GM10266 (cell line): ENCODE measurements at regions not wholly inside any gene's neighbourhood (a gene's known extent, or its start where the extent isn't known, plus 50 kb on each side); places are given as distances from the start of the nearest gene placed in this dataset.

ENCODE experiments used
- DNase-seq: peaks from one replicate; pipeline ENCODE4 v3.0.0; 2012; ENCODE audit errors: extremely low spot score
- TF ChIP-seq, protein P1 (sequence below): IDR thresholded peaks from 2 replicates; pipeline ENCODE4 v1.5.1; 2012; ENCODE audit warnings: mild to moderate bottlenecking, low read depth; ENCODE audit not compliant: control insufficient read depth, insufficient read depth; ENCODE audit errors: missing control alignments

DNA sequence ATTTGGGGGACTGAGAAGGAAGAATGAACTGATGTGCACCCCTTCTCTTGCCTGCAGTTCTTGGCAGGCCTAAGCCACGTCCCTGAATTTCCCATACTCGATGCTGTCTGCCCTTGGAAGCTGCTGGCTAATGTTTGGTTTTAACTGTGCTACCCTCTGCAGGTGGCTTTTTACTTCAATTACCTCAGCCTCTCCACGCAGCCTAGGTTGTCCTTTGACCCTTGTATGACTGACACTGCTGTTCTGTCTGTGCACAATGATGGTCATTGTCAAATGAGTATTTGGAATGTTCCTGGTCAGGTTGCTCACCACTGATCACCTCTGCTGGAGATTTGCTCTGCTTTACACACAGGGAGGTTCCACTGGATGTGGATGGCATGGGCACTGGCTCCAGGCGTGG is 137.1 kb downstream of the ZNF518B start:
- no peak for DNase-seq
- TF ChIP-seq, protein P1, sequence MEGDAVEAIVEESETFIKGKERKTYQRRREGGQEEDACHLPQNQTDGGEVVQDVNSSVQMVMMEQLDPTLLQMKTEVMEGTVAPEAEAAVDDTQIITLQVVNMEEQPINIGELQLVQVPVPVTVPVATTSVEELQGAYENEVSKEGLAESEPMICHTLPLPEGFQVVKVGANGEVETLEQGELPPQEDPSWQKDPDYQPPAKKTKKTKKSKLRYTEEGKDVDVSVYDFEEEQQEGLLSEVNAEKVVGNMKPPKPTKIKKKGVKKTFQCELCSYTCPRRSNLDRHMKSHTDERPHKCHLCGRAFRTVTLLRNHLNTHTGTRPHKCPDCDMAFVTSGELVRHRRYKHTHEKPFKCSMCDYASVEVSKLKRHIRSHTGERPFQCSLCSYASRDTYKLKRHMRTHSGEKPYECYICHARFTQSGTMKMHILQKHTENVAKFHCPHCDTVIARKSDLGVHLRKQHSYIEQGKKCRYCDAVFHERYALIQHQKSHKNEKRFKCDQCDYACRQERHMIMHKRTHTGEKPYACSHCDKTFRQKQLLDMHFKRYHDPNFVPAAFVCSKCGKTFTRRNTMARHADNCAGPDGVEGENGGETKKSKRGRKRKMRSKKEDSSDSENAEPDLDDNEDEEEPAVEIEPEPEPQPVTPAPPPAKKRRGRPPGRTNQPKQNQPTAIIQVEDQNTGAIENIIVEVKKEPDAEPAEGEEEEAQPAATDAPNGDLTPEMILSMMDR: no peak

DNA sequence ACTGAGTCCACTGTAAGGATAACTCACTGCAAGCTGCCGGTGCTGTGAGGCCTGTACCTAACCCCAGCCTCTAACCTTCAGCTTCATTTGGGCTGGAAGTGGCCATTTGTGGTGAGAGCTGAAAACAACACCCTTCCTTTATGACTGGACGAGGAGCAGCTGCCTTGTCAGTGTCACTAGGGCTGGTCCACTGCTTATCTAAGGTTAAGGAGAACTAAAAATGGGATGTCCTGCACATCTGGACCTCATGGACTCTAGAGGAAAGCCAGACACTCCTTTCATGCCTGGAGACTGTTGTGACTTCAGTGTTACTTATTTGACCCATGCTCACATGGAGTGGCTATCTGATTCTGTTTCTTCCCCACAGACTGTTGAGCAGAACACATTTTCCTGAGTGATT is 139.9 kb downstream of the ZNF518B start:
- TF ChIP-seq, protein P1: no peak
- no peak for DNase-seq

DNA sequence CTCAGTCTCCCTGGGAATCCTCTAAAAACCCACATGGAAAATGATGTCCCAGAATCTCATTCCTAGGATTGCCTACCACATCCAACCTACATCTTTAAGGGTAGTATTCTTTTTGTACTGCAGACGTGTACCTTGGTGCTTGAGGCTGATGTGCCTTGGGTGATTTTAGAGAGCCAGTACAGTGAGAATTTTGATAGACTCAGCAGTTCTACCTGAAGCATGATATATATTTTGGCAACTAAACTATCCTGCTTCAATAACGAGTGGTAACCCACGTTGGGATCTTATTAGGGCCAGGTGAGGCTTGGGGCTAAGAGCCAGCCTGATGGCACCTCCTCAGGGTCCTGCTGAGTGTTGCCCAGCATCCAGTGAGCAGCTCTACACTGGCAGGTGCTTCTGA is 140.4 kb downstream of the ZNF518B start:
- no peak for DNase-seq
- TF ChIP-seq, protein P1: no peak

DNA sequence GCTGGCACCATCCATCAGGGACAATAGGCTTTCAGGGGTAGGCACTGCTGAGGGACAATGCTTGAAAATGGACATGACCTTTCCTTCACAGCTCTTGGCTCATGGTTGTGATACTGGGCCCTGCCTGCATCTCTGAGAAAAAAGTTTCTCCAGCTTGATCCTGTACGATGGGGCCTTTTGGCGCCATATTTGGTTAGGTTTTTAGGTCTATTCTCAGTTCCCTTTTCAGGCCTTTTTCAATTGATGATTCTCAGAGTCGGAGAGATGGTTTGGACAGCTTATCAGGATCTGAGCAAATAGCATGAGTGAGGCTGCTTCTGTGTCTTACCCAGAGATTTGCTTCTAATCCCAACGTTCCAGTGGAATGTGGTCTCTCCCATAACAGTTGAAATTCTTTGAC is 141.6 kb downstream of the ZNF518B start:
- TF ChIP-seq, protein P1: no peak
- no peak for DNase-seq

DNA sequence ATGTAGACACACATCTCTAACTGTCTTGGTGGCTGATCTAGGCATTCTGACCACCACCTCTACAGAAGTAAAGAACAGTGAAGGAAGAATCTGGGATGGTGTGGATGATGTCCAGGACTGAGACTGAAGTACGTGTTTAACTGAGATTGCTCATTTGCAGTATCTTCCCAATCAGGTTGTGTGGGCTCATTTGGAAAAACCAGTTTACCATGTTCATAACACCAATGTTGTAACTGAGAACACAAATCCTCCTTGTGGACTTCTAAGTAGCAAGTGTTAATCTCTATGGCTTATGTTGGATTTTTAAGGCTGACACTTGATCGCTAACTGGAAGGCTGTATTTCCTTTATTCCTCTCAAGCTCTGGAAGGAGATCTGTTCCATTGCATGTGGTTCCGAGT is 144.7 kb downstream of the ZNF518B start:
- TF ChIP-seq, protein P1: no peak
- no peak for DNase-seq

DNA sequence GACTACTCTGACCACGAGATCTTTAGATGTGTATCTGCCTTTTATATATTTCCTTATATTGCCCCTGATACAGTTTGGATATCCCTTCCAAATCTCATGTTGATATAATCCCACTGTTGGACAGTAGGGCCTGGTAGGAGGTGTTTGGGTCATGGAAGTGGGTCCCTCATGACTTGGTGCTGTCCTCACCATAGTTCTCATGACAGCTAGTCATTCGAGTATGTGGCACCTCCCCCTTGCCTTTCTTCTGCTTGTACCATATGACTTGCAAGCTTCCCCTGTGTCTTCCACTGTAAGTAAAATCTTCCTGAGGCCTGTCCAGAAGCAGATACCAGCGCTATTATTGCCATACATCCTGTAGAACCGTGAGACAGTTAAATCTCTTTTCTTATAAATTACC is 145.3 kb downstream of the ZNF518B start:
- TF ChIP-seq, protein P1: no peak
- DNase-seq: no peak

DNA sequence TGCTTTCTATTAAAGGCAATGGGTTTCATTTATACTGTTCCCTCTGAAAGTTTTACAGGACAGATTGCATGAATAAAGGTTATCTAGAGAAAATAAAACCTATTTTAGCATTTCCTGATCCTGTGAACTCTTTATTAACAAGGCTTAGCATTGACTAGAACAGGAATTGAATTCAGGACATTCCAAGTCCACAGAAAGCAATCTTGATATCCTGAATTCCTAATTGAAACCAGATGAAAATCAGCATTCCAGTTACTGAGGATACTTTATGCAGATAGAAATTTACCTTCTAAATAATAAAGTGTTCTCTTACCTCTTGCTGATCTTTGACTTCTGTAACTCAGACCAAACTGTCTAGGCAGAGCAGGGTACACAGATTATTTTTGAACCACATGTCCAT is 151.4 kb downstream of the ZNF518B start:
- TF ChIP-seq, protein P1: no peak
- DNase-seq: no peak
